Thoracic aorta (tissue), 2 donors: ENCODE measurements at regions not wholly inside any gene's neighbourhood (a gene's known extent, or its start where the extent isn't known, plus 50 kb on each side); places are given as distances from the start of the nearest gene placed in this dataset.
A peak's percentile ranks its signal among the peaks of the same experiment; 100 is the strongest.

Source experiments
- ATAC-seq: fragments of 150-250 bp; one replicate; pipeline ENCODE4 v1.8.0; 2017; ENCODE audit warnings: low read depth; ENCODE audit not compliant: insufficient number of reproducible peaks, low FRiP score
- DNase-seq: peaks from one replicate; pipeline ENCODE4 v3.0.0-alpha.2; 2020; ENCODE audit warnings: low spot score
- H3K27ac ChIP-seq, 2 donors: fragments of 200-600 bp; sonication (generic); 1 replicate in 1 of 2; 2 replicates in 1 of 2; pipeline ENCODE4 v1.5.1; 2016; ENCODE audit warnings: mild to moderate bottlenecking in 2 of 2, moderate library complexity in 2 of 2
- H3K27me3 ChIP-seq: fragments of 200-600 bp; sonication (generic); replicated peaks from 2 replicates; pipeline ENCODE4 v1.6.0; 2016; ENCODE audit warnings: mild to moderate bottlenecking; ENCODE audit not compliant: insufficient read depth
- H3K36me3 ChIP-seq: fragments of 200-600 bp; sonication (generic); one replicate; pipeline ENCODE4 v1.5.1; 2016
- H3K4me1 ChIP-seq, 2 donors: fragments of 200-600 bp; sonication (generic); 1 replicate in 1 of 2; 2 replicates in 1 of 2; pipeline versions ENCODE4 v1.5.1 to v1.6.0; 2016; ENCODE audit warnings: low read depth in 2 of 2, mild to moderate bottlenecking in 1 of 2; ENCODE audit not compliant: control insufficient read depth in 1 of 2
- H3K4me3 ChIP-seq: fragments of 200-600 bp; sonication (generic); 2 replicates; pipeline ENCODE4 v1.5.1; 2016; ENCODE audit warnings: mild to moderate bottlenecking
- H3K9me3 ChIP-seq: fragments of 200-600 bp; sonication (generic); 2 replicates; pipeline ENCODE4 v1.5.1; 2016
- TF ChIP-seq, protein P1 (sequence below): fragments of 200-600 bp; sonication (generic); IDR thresholded peaks from one replicate; pipeline ENCODE4 v1.5.1; 2019; ENCODE audit warnings: antibody characterized with exemption

DNA sequence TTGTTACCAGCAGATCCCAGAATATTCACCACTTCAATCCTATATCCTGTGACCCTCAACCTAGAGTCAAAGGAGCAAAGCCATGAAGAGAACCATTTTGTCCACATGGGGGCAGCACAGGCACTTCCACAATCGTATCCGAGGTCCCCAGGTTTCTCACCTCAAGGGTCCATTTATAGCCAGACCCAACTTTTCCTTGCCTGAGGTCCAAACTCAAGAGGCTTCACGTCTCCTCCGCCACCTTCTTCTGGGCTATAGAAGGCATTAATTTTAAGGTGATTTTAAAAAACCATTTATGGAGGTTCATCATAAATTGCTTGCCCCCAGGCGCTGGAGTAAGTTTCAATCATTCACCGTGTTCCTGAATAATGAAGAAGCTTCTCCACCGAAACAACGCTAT, 111.6 kb upstream of the NABP1 start:
- no peaks in the 10 kb centered on the region for H3K36me3 ChIP-seq
- no peak overlapping the region for H3K4me3 ChIP-seq
- ATAC-seq = peak; percentile 40
- no peak overlapping the region for H3K27ac ChIP-seq
- DNase-seq = no peak
- no peaks in the 10 kb centered on the region for H3K4me1 ChIP-seq
- H3K27me3 ChIP-seq = no peaks in the 10 kb centered on the region
- no peaks in the 10 kb centered on the region for H3K9me3 ChIP-seq
- TF ChIP-seq, protein P1, sequence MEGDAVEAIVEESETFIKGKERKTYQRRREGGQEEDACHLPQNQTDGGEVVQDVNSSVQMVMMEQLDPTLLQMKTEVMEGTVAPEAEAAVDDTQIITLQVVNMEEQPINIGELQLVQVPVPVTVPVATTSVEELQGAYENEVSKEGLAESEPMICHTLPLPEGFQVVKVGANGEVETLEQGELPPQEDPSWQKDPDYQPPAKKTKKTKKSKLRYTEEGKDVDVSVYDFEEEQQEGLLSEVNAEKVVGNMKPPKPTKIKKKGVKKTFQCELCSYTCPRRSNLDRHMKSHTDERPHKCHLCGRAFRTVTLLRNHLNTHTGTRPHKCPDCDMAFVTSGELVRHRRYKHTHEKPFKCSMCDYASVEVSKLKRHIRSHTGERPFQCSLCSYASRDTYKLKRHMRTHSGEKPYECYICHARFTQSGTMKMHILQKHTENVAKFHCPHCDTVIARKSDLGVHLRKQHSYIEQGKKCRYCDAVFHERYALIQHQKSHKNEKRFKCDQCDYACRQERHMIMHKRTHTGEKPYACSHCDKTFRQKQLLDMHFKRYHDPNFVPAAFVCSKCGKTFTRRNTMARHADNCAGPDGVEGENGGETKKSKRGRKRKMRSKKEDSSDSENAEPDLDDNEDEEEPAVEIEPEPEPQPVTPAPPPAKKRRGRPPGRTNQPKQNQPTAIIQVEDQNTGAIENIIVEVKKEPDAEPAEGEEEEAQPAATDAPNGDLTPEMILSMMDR = peak; percentile 69

DNA sequence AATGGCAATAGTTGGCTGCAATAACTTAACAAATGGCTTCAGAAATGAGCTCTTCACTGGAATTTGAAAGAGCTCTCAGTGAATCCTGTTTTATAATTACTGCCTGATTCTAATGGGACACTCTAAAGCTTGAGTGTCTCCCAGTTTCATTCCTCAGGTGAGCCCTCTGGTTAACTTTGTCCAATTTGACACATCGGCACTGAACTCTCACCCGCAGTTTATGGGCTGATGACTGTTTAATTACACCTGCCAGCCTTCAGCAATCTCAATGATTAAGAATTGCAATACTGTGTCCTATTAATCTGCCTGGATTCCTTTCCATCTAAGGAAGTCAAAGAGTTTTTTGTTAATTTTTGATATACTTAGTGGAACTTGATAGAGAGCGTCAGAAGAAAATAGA, 110.7 kb upstream of the NABP1 start:
- no peak for DNase-seq
- H3K9me3 ChIP-seq = no peaks in the 10 kb centered on the region
- no peaks in the 10 kb centered on the region for H3K4me1 ChIP-seq
- H3K36me3 ChIP-seq = no peaks in the 10 kb centered on the region
- TF ChIP-seq, protein P1 = no peak
- no peak overlapping the region for H3K27ac ChIP-seq
- H3K27me3 ChIP-seq = no peaks in the 10 kb centered on the region
- no peak for ATAC-seq
- H3K4me3 ChIP-seq = no peak overlapping the region

DNA sequence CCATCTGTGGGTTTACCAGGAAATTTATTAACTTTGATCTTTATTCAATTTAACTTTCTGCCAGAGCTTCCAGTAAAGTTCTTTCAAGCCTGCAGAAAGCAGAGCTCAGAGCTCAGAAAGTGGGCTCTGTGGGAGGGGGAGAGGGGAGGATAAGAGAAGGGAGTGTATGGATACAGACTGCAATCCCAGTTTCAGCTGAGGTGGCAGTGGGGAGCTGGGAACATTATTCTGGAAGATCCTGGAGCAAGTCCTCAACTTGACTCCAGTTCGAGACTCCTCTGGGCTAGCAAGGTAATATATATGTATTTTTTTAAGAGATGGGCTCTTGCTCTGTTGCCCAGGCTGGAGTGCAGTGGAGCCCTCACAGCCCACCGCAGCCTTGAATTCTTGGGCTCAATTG, 108.9 kb upstream of the NABP1 start:
- Histone ChIP-seq H3K4me1 (no peaks in the 10 kb centered on the region), H3K36me3 (no peaks in the 10 kb centered on the region), H3K27me3 (no peaks in the 10 kb centered on the region), H3K4me3 (no peak overlapping the region), H3K9me3 (no peaks in the 10 kb centered on the region), H3K27ac (no peak overlapping the region)
- ATAC-seq (no peak), DNase-seq (no peak)
- TF ChIP-seq, protein P1 = no peak

DNA sequence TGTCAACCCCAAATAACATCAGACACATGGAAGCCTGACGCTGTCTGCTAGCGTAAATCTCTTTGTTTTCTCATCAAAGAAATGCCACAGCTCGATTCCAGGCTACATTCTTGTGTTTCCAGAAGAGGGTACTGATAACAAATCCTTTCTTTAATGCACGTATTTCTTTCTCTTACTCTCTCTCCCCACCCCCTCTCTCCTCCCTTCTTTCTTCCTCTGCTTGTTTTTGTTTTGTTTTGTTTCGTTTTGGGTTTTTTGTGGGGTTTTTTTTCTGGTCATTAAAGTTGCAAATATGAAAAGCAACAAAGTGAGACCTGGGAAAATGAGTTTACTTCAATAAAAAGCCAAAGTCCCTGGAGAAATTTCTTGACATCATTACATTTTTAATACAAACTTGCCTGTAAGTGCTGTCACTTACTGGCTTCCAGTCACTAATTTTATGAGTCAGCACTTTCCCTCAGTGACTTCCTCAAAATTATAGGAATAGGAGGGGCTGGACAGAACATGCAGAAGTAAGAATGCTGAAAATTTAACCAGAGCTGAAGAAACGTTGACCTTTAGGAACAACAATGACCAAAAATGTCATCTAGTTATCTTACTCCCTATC, 106.7 kb upstream of the NABP1 start:
- H3K9me3 ChIP-seq = no peaks in the 10 kb centered on the region
- no peaks in the 10 kb centered on the region for H3K4me1 ChIP-seq
- no peak for DNase-seq
- no peaks in the 10 kb centered on the region for H3K36me3 ChIP-seq
- TF ChIP-seq, protein P1 = no peak
- ATAC-seq = no peak
- no peak overlapping the region for H3K27ac ChIP-seq
- H3K27me3 ChIP-seq = no peaks in the 10 kb centered on the region
- H3K4me3 ChIP-seq = peak overlapping the region; percentile 53

DNA sequence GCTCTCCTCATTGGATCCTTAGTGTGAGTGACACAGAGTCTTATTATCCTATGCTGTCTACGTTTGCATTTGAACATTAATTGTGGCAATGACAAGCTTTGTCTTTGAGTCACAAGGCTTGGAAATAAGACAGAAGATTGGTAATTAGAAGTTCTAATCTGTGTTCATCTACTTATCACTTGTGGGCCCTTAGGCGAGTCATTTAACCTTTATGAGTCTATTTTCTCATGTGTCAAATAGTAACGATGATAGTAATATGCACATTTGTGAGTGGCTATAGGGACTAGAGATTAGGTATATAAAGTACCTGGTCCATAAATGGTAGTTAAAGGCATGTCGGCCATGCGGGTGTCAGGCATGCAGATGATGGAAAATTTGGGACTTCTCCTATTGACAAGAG, 105.6 kb upstream of the NABP1 start:
- DNase-seq = no peak
- TF ChIP-seq, protein P1 = no peak
- Histone ChIP-seq H3K9me3 (no peaks in the 10 kb centered on the region), H3K27me3 (no peaks in the 10 kb centered on the region), H3K4me1 (no peaks in the 10 kb centered on the region), H3K36me3 (no peaks in the 10 kb centered on the region), H3K27ac (no peak overlapping the region), H3K4me3 (no peak overlapping the region)
- ATAC-seq = no peak
